ENCODE measurements at regions not wholly inside any gene's neighbourhood (a gene's known extent, or its start where the extent isn't known, plus 50 kb on each side); places are given as distances from the start of the nearest gene placed in this dataset.

DNA sequence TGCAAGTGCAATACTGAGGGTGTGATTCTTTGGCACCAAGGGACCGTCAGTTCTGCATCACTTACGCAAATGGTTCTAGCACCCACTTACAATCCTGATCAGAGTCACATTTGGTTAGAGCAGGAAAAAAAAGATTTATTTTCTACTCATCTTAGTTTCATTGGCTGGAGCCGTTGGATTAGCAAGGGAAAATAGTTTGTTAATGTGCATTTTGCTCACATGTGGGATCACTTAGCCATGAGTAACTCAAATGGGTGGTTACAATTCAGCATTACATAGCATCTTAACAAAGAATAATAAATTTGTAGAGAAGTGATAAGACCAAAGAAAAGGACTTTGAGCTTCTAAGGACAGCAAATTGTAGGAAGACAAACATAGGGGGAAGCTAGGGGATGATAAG lies 216.9 kb downstream of the AUH start:
- H3K4me3 ChIP-seq (ENCODE audit: control insufficient read depth, low read depth, low read length), result no peak overlapping the region
- DNase-seq (ENCODE audit: low read depth), result peak; percentile 92
- TF ChIP-seq, protein P1, sequence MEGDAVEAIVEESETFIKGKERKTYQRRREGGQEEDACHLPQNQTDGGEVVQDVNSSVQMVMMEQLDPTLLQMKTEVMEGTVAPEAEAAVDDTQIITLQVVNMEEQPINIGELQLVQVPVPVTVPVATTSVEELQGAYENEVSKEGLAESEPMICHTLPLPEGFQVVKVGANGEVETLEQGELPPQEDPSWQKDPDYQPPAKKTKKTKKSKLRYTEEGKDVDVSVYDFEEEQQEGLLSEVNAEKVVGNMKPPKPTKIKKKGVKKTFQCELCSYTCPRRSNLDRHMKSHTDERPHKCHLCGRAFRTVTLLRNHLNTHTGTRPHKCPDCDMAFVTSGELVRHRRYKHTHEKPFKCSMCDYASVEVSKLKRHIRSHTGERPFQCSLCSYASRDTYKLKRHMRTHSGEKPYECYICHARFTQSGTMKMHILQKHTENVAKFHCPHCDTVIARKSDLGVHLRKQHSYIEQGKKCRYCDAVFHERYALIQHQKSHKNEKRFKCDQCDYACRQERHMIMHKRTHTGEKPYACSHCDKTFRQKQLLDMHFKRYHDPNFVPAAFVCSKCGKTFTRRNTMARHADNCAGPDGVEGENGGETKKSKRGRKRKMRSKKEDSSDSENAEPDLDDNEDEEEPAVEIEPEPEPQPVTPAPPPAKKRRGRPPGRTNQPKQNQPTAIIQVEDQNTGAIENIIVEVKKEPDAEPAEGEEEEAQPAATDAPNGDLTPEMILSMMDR (conservative IDR thresholded peaks at IDR 0.05; ENCODE audit: control insufficient read depth, insufficient read depth, low read depth, low read length), result no peak

DNA sequence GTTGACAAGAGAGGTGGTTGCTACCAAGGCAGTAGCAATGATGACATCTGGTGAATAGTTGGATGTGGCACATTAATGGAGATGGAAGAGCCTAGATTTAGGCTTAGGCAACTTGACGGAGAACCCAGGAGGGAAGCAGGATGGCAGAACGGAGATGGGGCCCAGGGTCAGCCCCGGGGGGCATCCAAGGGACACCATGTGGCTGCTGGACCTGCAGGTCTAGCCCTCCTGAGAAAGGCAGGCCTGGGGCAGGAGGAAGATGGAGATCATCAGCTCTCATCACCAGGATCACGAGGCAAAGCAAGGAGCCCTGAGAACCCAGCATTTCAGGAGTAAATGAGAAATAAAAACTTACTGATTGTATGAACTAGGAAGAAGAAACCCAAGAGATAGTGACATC lies 216.2 kb downstream of the AUH start:
- no peak overlapping the region for H3K4me3 ChIP-seq (ENCODE audit: control insufficient read depth, low read depth, low read length)
- TF ChIP-seq, protein P1 (conservative IDR thresholded peaks at IDR 0.05; ENCODE audit: control insufficient read depth, insufficient read depth, low read depth, low read length), result no peak
- no peak for DNase-seq (ENCODE audit: low read depth)

DNA sequence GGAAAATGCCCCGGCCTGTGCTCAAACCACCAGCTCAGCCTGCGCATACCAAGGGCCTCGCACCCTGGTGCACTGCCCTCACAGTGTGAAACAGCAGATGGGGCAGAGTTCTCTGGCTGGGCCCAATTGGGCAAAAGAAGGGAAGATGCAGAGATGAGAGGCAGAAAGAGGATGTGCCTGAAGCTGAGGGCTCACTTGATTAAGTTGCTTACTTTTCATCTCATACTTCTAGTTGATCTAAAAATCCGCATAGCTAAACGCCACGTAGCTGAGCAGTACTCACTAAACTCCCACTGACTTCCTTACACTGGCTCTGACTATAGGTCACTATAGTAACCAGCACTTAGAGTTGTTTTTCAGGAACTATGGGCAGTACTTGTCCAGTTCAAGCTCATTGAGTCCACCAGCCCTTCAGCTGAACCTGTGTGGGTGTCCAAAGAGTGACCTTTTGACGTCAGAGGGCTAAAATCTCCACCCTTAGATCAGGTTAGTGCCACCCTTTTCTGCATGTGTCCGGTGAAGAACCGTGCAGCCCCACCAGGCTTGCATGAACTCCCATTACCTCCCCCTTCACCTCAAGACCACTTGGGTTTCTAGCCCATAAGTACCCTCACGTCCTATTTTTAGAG lies 215.2 kb downstream of the AUH start:
- DNase-seq (ENCODE audit: low read depth), result no peak
- no peak overlapping the region for H3K4me3 ChIP-seq (ENCODE audit: control insufficient read depth, low read depth, low read length)
- TF ChIP-seq, protein P1 (conservative IDR thresholded peaks at IDR 0.05; ENCODE audit: control insufficient read depth, insufficient read depth, low read depth, low read length), result no peak

DNA sequence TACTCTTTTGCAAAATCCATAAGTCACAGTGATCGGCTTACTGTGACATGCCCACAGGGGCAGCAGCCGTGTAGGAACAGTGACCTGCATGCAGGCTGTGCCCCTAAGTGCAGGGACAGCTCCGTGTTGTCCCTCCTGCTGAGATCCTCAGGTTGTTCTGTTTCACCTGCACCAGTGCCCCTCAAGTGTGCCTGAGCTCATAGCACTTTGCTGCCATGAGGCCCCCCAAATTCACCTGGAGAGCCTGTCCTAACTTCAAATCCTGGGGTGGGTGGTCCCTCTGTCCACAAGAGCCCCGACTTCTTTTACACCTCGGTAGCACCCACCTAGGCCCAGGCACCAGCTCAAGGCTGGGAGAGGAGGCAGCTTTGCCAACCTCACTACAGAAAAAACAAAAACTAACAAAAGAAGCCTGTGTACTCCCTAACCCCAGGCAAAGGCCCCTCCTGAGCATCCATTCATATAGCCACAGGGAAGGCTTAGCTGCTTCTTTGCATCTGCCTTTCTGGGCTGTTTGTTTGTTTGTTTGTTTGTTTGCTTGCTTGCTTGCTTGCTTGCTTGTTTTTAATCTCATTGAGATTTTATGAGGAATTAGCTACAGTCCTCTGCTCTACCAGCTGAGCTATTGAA lies 214.5 kb downstream of the AUH start:
- TF ChIP-seq, protein P1 (conservative IDR thresholded peaks at IDR 0.05; ENCODE audit: control insufficient read depth, insufficient read depth, low read depth, low read length), result no peak
- DNase-seq (ENCODE audit: low read depth), result no peak
- H3K4me3 ChIP-seq (ENCODE audit: control insufficient read depth, low read depth, low read length), result no peak overlapping the region

DNA sequence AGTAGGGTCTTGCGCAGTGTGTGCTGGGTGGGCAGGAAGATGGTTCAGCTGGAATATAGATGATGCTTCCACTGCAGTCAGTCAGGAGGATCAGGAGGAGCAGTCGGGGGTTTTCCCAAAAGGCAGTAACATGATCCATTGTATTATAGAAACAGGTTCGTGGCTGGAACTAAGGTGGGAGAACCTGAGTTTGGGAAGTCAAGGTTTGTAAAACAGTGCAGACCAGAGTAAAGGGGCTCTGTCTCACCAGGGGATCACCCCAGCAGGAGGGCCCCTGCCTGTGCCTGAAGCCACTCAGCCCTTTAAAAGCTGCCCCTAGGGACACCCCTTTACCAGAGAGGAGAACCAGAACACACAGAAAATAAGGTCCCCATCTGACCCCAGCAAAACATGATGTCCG lies 213.4 kb downstream of the AUH start:
- H3K4me3 ChIP-seq (ENCODE audit: control insufficient read depth, low read depth, low read length), result no peak overlapping the region
- TF ChIP-seq, protein P1 (conservative IDR thresholded peaks at IDR 0.05; ENCODE audit: control insufficient read depth, insufficient read depth, low read depth, low read length), result no peak
- DNase-seq (ENCODE audit: low read depth), result no peak

DNA sequence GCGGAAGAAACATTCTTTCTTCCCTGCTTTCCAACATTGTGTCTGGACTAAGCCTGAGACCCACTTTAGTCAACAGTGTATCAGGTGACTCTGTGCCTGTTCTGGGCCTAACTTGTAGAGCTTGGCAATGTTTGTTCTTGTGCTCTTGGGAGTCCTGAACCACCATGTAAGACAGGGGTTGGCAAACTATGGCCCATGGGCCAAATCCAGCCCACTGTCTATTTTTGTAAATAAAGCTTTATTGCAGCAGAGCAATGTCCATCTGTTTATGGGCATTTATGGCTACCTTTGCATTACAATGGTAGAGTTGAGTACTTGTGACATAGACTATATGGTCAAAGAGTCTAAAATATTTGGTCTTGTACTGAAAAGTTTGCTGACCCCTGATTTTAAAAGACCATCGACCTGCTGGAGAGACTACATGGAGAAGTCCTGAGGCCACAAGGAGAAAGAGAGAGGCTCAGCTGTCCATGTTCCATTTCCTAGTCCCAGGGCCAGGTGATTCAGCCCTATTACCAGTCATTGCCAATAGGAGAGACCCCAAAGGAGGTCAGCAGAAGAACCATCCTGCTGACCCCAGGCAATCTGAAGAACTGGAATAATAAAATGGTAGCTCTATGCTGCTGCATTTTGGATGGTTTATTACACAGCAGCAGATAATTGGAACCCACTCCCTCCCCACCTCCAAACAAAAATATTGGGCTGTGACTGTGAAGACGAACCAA lies 211.3 kb downstream of the AUH start:
- no peak for DNase-seq (ENCODE audit: low read depth)
- TF ChIP-seq, protein P1 (conservative IDR thresholded peaks at IDR 0.05; ENCODE audit: control insufficient read depth, insufficient read depth, low read depth, low read length), result no peak
- no peak overlapping the region for H3K4me3 ChIP-seq (ENCODE audit: control insufficient read depth, low read depth, low read length)

All from fibroblast of mammary gland (primary cell).